ENCODE measurements at regions not wholly inside any gene's neighbourhood (a gene's known extent, or its start where the extent isn't known, plus 50 kb on each side); places are given as distances from the start of the nearest gene placed in this dataset.
"Not testable (repeated sequence)": the region's sequence is repeated elsewhere in the genome, so short reads cannot be mapped to it uniquely, and the experiment has no call there.

DNA sequence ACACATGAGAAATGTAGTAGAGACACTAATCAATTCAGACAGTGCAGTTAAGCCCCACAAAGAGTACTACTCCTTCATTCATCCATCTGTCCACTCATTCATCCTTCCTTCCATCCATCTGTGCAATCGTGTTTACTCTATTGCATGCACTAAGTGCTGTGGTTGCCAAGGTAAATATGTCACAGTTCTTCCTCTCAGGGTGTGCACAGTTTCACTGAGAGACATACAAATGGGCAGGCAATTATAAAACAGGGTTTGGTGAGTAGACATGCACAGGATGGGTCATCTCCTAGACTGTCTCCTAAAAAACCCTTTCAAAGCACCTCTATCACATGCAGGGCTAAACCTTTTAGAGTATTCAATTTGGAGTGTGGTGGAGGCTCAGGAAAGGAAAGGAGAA, 160.4 kb upstream of the ZNF92 start:
- TF ChIP-seq CBFB (CRISPR knock-in tag; IDR thresholded peaks at IDR 0.05; ENCODE audit: low read depth); SMAD4 (CRISPR knock-in tag; IDR thresholded peaks at IDR 0.05); ELF4 (CRISPR knock-in tag; IDR thresholded peaks at IDR 0.05; ENCODE audit: low read depth); USF1 (CRISPR knock-in tag; IDR thresholded peaks at IDR 0.05): not testable (repeated sequence)

Data from WTC11 (cell line).